GM10248 (cell line): ENCODE measurements at regions not wholly inside any gene's neighbourhood (a gene's known extent, or its start where the extent isn't known, plus 50 kb on each side); places are given as distances from the start of the nearest gene placed in this dataset.
A peak's percentile ranks its signal among the peaks of the same experiment; 100 is the strongest.

ENCODE experiments used
- CTCF ChIA-PET: fragments of 300-600 bp; sonication (Branson Sonifier 250); formaldehyde crosslinking; extraction: SDS; loops from one replicate; lab custom pipeline; 2021; ENCODE audit warnings: antibody characterized with exemption; lab: Yijun Ruan, JAX
- POLR2A ChIA-PET: fragments of 350-650 bp; sonication (Branson Sonifier 250); formaldehyde crosslinking; extraction: SDS; loops from one replicate; lab custom pipeline; 2020; ENCODE audit warnings: antibody characterized with exemption; lab: Yijun Ruan, JAX
- DNase-seq: peaks from one replicate; pipeline ENCODE4 v3.0.0; 2012; ENCODE audit errors: extremely low spot score
- CTCF ChIP-seq: IDR thresholded peaks from 2 replicates; pipeline ENCODE4 v1.5.1; 2012; ENCODE audit warnings: mild to moderate bottlenecking, low read depth; ENCODE audit errors: extremely low read depth, missing control alignments, control extremely low read depth

DNA sequence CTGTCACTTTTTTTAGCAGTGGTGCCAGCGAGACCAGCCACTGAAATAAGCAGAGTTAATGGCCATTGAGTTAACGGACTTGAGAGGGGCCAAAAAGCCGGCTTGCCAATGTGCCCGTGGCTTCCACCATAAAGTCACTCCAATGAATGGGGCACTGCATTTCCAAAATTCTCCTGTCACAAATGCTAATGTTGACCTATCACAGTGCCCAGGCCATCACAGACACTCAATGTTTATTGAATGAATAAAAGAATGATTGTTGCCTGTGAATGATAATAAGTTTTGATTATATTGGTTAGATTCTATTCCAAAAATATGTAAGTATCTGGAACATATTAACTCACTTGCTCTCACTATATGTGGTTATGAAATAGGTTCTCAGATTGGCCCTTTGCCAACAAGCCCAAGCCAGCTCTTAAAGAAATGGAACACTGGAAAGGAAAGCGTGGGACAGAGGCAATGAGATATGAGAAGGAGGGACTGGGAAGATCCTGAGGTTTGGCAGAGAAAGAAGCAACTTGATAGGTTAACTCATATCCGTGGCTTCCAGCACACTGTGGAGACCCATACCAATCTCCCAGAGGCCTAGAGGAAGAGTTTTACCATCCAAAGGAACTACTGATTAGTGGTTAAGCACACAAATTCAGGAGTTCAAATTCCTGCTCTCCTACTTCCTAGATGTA is 108.7 kb downstream of the BTG1 start:
- no peak for DNase-seq
- no peak for TF ChIP-seq CTCF
- ChIA-PET POLR2A (no interaction called here), CTCF (interaction anchor here (0.9 to 1.1 kb wide), 2 partner anchors 12 to 13 kb away, joined by 3 to 4 read pairs; no protein-coding TSS in a partner anchor)

DNA sequence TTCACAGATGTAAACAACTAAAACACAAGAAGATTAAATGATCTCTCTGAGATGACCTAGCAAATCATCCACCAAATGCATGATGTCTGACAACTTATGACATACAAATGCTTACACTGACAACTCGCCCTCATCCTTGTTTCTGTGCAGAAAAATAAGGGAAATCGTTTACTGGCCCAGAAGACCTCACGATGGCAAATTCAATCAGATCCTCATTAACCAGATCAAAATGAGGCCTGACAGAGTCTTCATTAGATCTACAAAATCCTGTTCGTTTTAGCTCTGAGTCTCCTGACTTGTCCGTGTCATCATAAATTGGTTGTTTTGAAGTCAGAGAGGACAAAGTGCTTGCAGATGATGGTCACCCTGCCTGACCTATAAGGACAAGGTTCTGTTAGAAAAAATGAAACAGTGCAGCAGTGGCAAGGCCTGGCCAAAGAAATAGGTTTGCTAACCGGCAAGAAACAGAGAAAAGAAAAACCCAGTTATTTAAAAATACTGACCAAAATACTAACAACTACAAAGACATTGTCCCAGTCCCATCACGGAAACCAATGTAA is 109.5 kb downstream of the BTG1 start:
- ChIA-PET POLR2A (no interaction called here), CTCF (interaction anchor here (0.9 kb wide), 1 partner anchor 13 kb away, joined by 4 read pairs; no protein-coding TSS in a partner anchor)
- no peak for DNase-seq
- TF ChIP-seq CTCF, result no peak

GRCh38 chr12:92035477-92035876 is 110.2 kb downstream of the BTG1 start:
- no peak for DNase-seq
- POLR2A ChIA-PET, result no interaction called here
- TF ChIP-seq CTCF, result no peak
- CTCF ChIA-PET, result no interaction called here

- peak; percentile 30 for DNase-seq
- ChIA-PET POLR2A (interaction anchor here (1.4 kb wide), 1 partner anchor 111 kb away, joined by 4 read pairs; the partner anchor contains the start of gene BTG1), CTCF (interaction anchor here (3.3 kb wide), 1 partner anchor 9 kb away, joined by 12 read pairs; no protein-coding TSS in a partner anchor)
- no peak for TF ChIP-seq CTCF
Measured at GRCh38 chr12:92034858-92035401, 110.7 kb downstream of the BTG1 start.

- DNase-seq, result no peak
- ChIA-PET POLR2A (interaction anchor here (1.4 kb wide), 1 partner anchor 112 kb away, joined by 4 read pairs; the partner anchor contains the start of gene BTG1), CTCF (interaction anchor here (3.3 kb wide), 1 partner anchor 10 kb away, joined by 12 read pairs; no protein-coding TSS in a partner anchor)
- TF ChIP-seq CTCF, result no peak
Measured at GRCh38 chr12:92034083-92034482, 111.6 kb downstream of the BTG1 start.

- no peak for TF ChIP-seq CTCF
- POLR2A ChIA-PET, result no interaction called here
- CTCF ChIA-PET, result interaction anchor here (0.7 to 3.3 kb wide), 3 partner anchors 10 to 730 kb away, joined by 3 to 12 read pairs (median 5); no protein-coding TSS in a partner anchor
- no peak for DNase-seq
Measured at GRCh38 chr12:92032965-92033364, 112.7 kb downstream of the BTG1 start.
